A549 (cell line): ENCODE measurements at regions not wholly inside any gene's neighbourhood (a gene's known extent, or its start where the extent isn't known, plus 50 kb on each side); places are given as distances from the start of the nearest gene placed in this dataset.

ENCODE experiments used
- CTCF ChIP-seq: fragments of >200 bp; sonication (Bioruptor Twin); formaldehyde crosslinking; IDR thresholded peaks from 3 replicates; pipeline ENCODE4 v1.5.1; 2016
- EP300 ChIP-seq, 2 experiments: fragments of >200 bp; sonication (Bioruptor Twin); formaldehyde crosslinking; IDR thresholded peaks; 2 replicates in 1 of 2; 3 replicates in 1 of 2; pipeline ENCODE4 v1.6.1; 2016 to 2017
- NR3C1 ChIP-seq: fragments of >200 bp; sonication (Bioruptor Twin); formaldehyde crosslinking; IDR thresholded peaks from 3 replicates; pipeline ENCODE4 v1.6.1; 2017
- POLR2A ChIP-seq: IDR thresholded peaks from 2 replicates; pipeline ENCODE4 v1.6.1; 2012; ENCODE audit warnings: mild to moderate bottlenecking, low read length
- TF ChIP-seq, protein P1 (sequence below): fragments of 200-600 bp; sonication (generic); IDR thresholded peaks from 2 replicates; pipeline ENCODE4 v1.6.1; 2016; ENCODE audit warnings: antibody characterized with exemption, mild to moderate bottlenecking, moderate library complexity

DNA sequence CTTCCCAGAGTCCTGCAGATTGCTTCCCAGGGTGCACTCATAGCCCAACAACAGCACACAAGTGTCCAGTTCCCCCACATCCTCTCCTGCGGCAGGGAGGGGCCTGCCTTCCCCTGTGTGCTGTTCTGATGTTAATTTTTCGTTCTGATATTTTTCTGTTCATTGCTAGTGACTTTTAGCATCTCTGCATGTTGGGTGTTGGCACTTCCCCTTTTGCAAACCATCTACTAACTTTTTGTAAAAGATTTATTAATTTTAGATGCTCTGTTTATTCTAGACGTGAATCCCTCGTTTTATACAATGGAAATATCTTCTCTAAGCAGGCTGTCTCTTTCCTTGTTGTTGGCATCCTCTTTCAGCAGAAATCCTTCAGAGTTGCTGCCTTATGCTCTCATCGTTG lies 97.3 kb upstream of the DAP start:
- TF ChIP-seq CTCF (no peak), POLR2A (no peak), EP300 (IDR thresholded peaks at IDR 0.05) (no peak), NR3C1 (no peak)
- TF ChIP-seq, protein P1, sequence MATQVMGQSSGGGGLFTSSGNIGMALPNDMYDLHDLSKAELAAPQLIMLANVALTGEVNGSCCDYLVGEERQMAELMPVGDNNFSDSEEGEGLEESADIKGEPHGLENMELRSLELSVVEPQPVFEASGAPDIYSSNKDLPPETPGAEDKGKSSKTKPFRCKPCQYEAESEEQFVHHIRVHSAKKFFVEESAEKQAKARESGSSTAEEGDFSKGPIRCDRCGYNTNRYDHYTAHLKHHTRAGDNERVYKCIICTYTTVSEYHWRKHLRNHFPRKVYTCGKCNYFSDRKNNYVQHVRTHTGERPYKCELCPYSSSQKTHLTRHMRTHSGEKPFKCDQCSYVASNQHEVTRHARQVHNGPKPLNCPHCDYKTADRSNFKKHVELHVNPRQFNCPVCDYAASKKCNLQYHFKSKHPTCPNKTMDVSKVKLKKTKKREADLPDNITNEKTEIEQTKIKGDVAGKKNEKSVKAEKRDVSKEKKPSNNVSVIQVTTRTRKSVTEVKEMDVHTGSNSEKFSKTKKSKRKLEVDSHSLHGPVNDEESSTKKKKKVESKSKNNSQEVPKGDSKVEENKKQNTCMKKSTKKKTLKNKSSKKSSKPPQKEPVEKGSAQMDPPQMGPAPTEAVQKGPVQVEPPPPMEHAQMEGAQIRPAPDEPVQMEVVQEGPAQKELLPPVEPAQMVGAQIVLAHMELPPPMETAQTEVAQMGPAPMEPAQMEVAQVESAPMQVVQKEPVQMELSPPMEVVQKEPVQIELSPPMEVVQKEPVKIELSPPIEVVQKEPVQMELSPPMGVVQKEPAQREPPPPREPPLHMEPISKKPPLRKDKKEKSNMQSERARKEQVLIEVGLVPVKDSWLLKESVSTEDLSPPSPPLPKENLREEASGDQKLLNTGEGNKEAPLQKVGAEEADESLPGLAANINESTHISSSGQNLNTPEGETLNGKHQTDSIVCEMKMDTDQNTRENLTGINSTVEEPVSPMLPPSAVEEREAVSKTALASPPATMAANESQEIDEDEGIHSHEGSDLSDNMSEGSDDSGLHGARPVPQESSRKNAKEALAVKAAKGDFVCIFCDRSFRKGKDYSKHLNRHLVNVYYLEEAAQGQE = no peak
